ENCODE measurements at regions not wholly inside any gene's neighbourhood (a gene's known extent, or its start where the extent isn't known, plus 50 kb on each side); places are given as distances from the start of the nearest gene placed in this dataset.

GRCh38 chr12:81022531-81022930 lies 55.3 kb upstream of the ACSS3 start:
- H3K27me3 ChIP-seq: no peaks in the 10 kb centered on the region
- H3K27ac ChIP-seq: peak overlapping the region in 1 of 2 donors; percentile 12

GRCh38 chr12:81021834-81022233 lies 56.0 kb upstream of the ACSS3 start:
- no peak overlapping the region for H3K4me3 ChIP-seq
- DNase-seq (ENCODE audit: low spot score): no peak
- H3K27ac ChIP-seq: peak overlapping the region in 1 of 2 donors; percentile 45
- no peaks in the 10 kb centered on the region for H3K27me3 ChIP-seq
- H3K4me1 ChIP-seq: peaks cover 0 to 3% of the 10 kb centered on the region in 2 donors
- no peaks in the 10 kb centered on the region for H3K9me3 ChIP-seq
- no peaks in the 10 kb centered on the region for H3K36me3 ChIP-seq
- TF ChIP-seq CTCF (IDR thresholded peaks at IDR 0.05): no peak

More at GRCh38 chr12:81022531-81022930, 55.3 kb upstream of the ACSS3 start:
- H3K4me1 ChIP-seq: peaks cover 0 to 3% of the 10 kb centered on the region in 2 donors
- no peaks in the 10 kb centered on the region for H3K9me3 ChIP-seq
- H3K4me3 ChIP-seq: no peak overlapping the region
- no peak for DNase-seq (ENCODE audit: low spot score)
- TF ChIP-seq CTCF (IDR thresholded peaks at IDR 0.05): no peak
- H3K36me3 ChIP-seq: no peaks in the 10 kb centered on the region

- H3K4me1 ChIP-seq: peaks cover 0 to 3% of the 10 kb centered on the region in 2 donors
- no peaks in the 10 kb centered on the region for H3K27me3 ChIP-seq
- H3K4me3 ChIP-seq: no peak overlapping the region
- H3K27ac ChIP-seq: peak overlapping the region in 1 of 2 donors; percentile 45
- H3K36me3 ChIP-seq: no peaks in the 10 kb centered on the region
- DNase-seq (ENCODE audit: low spot score): no peak
- no peak for TF ChIP-seq CTCF (IDR thresholded peaks at IDR 0.05)
- H3K9me3 ChIP-seq: no peaks in the 10 kb centered on the region
These were observed 56.6 kb upstream of the ACSS3 start for GRCh38 chr12:81021131-81021748.

GRCh38 chr12:81017792-81018191 lies 60.1 kb upstream of the ACSS3 start:
- Histone ChIP-seq H3K27ac (no peak overlapping the region), H3K4me3 (no peak overlapping the region), H3K36me3 (no peaks in the 10 kb centered on the region), H3K4me1 (peaks cover 0 to 3% of the 10 kb centered on the region in 2 donors), H3K27me3 (no peaks in the 10 kb centered on the region), H3K9me3 (no peaks in the 10 kb centered on the region)
- TF ChIP-seq CTCF (IDR thresholded peaks at IDR 0.05): no peak
- DNase-seq (ENCODE audit: low spot score): no peak

- Histone ChIP-seq H3K9me3 (no peaks in the 10 kb centered on the region), H3K27ac (no peak overlapping the region), H3K36me3 (no peaks in the 10 kb centered on the region), H3K27me3 (no peaks in the 10 kb centered on the region), H3K4me3 (no peak overlapping the region), H3K4me1 (no peaks in the 10 kb centered on the region)
- no peak for DNase-seq (ENCODE audit: low spot score)
- TF ChIP-seq CTCF (IDR thresholded peaks at IDR 0.05): no peak
These were observed 62.4 kb upstream of the ACSS3 start for GRCh38 chr12:81015510-81015909.

GRCh38 chr12:81010641-81011040 lies 67.2 kb upstream of the ACSS3 start:
- Histone ChIP-seq H3K27ac (no peak overlapping the region), H3K4me3 (no peak overlapping the region), H3K9me3 (no peaks in the 10 kb centered on the region), H3K4me1 (no peaks in the 10 kb centered on the region), H3K27me3 (no peaks in the 10 kb centered on the region), H3K36me3 (no peaks in the 10 kb centered on the region)
- DNase-seq (ENCODE audit: low spot score): no peak
- TF ChIP-seq CTCF (IDR thresholded peaks at IDR 0.05): no peak

All from right atrium auricular region (tissue), 2 donors.